ENCODE measurements at regions not wholly inside any gene's neighbourhood (a gene's known extent, or its start where the extent isn't known, plus 50 kb on each side); places are given as distances from the start of the nearest gene placed in this dataset.

DNA sequence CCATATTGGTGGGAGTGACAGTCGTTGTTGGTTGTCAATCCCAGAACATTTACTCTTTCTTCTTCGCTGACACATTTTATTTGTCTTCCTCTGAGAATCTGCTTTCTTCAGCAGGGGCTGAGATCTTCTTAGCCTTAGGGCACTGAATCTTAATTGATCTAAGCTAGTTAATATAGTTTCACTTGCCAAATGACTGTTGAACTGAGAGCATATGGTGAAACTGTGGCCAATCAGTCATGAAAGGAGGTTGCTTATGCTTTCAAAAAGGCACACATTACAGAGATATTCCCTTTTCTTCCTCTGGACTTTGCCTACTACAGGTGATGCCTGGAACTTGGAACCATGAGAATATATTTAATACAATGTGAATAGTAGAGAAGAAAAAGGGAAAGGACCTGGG lies 60.0 kb upstream of the KIAA0040 start:
- TF ChIP-seq ZNF274 (IDR thresholded peaks at IDR 0.05; ENCODE audit: low read length) (no peak), ZNF274 (tag by site-specific recombination; IDR thresholded peaks at IDR 0.05; ENCODE audit: borderline replicate concordance) (no peak), ZBTB7A (tag by site-specific recombination; IDR thresholded peaks at IDR 0.05; ENCODE audit: low read depth) (no peak)
